WTC11 (cell line): ENCODE measurements at regions not wholly inside any gene's neighbourhood (a gene's known extent, or its start where the extent isn't known, plus 50 kb on each side); places are given as distances from the start of the nearest gene placed in this dataset.

Experiments
- ATAC-seq: fragments of 200-7000 bp; cut with Tn5 transposase; 2 replicates; pipeline ENCODE4 v1.10.0; 2021; ENCODE audit warnings: mild to moderate bottlenecking, moderate library complexity
- CTCF ChIA-PET: fragments of 300-600 bp; sonication (Branson Sonifier 250); formaldehyde crosslinking; loops from one replicate; lab custom pipeline; 2021; ENCODE audit warnings: antibody characterized with exemption; lab: Charles Lee
- POLR2A ChIA-PET: fragments of 350-600 bp; sonication (Branson Sonifier 250); formaldehyde crosslinking; loops from one replicate; lab custom pipeline; 2021; ENCODE audit warnings: antibody characterized with exemption; lab: Charles Lee
- DNase-seq: peaks from one replicate; pipeline ENCODE4 v3.0.0; 2021; ENCODE audit warnings: low spot score
- H3K27ac Mint-ChIP-seq: 2 replicates; pipeline ENCODE4 v1.8.0; 2021; ENCODE audit warnings: mixed read lengths
- H3K27me3 Mint-ChIP-seq: 2 replicates; pipeline ENCODE4 v1.8.0; 2021; ENCODE audit warnings: low read depth, mild to moderate bottlenecking, moderate library complexity, mixed read lengths
- H3K36me3 Mint-ChIP-seq: 2 replicates; pipeline ENCODE4 v1.8.0; 2021; ENCODE audit warnings: mixed read lengths
- H3K4me1 Mint-ChIP-seq: 2 replicates; pipeline ENCODE4 v1.8.0; 2022; ENCODE audit warnings: mixed read lengths
- H3K4me3 Mint-ChIP-seq: 2 replicates; pipeline ENCODE4 v1.8.0; 2021; ENCODE audit warnings: mild to moderate bottlenecking, moderate library complexity, mixed read lengths
- H3K9me3 Mint-ChIP-seq: 2 replicates; pipeline ENCODE4 v1.8.0; 2021; ENCODE audit warnings: mixed read lengths
- CREB1 ChIP-seq: sonication (generic); formaldehyde crosslinking; IDR thresholded peaks from 2 replicates; pipeline ENCODE4 v1.8.0; 2023; ENCODE audit warnings: mild to moderate bottlenecking, missing genetic modification reagents
- E2F4 ChIP-seq: sonication (generic); formaldehyde crosslinking; IDR thresholded peaks from 2 replicates; pipeline ENCODE4 v1.8.1; 2022; ENCODE audit warnings: low read depth, mild to moderate bottlenecking, moderate library complexity, missing genetic modification reagents, borderline replicate concordance
- IRF1 ChIP-seq: sonication (generic); formaldehyde crosslinking; IDR thresholded peaks from 2 replicates; pipeline ENCODE4 v1.8.0; 2023; ENCODE audit warnings: missing genetic modification reagents
- JAZF1 ChIP-seq: fragments of 250-450 bp; sonication (Bioruptor Pico); IDR thresholded peaks from 2 replicates; pipeline ENCODE4 v1.9.0; 2021; ENCODE audit warnings: moderate library complexity, mild to moderate bottlenecking, inconsistent platforms
- MAX ChIP-seq: sonication (generic); formaldehyde crosslinking; IDR thresholded peaks from 2 replicates; pipeline ENCODE4 v1.8.0; 2022; ENCODE audit warnings: mild to moderate bottlenecking, missing genetic modification reagents
- MXD4 ChIP-seq: fragments of 250-450 bp; sonication (Bioruptor Pico); IDR thresholded peaks from 2 replicates; pipeline ENCODE4 v1.8.0; 2021; ENCODE audit warnings: mild to moderate bottlenecking, moderate library complexity, borderline replicate concordance
- MYBL2 ChIP-seq: sonication (generic); formaldehyde crosslinking; IDR thresholded peaks from 2 replicates; pipeline ENCODE4 v1.8.1; 2023; ENCODE audit warnings: mild to moderate bottlenecking, moderate library complexity, missing genetic modification reagents
- RORB ChIP-seq: fragments of 250-450 bp; sonication (Bioruptor Pico); IDR thresholded peaks from 2 replicates; pipeline ENCODE4 v1.9.0; 2021; ENCODE audit warnings: mild to moderate bottlenecking
- SOX15 ChIP-seq: fragments of 250-450 bp; sonication (Bioruptor Pico); IDR thresholded peaks from 2 replicates; pipeline ENCODE4 v1.9.0; 2021; ENCODE audit warnings: mild to moderate bottlenecking
- ZNF121 ChIP-seq: sonication (generic); formaldehyde crosslinking; IDR thresholded peaks from 2 replicates; pipeline ENCODE4 v1.8.0; 2023; ENCODE audit warnings: missing genetic modification reagents
- ZNF232 ChIP-seq: sonication (generic); formaldehyde crosslinking; IDR thresholded peaks from 2 replicates; pipeline ENCODE4 v1.8.0; 2022; ENCODE audit warnings: mild to moderate bottlenecking, missing genetic modification reagents
- ZNF425 ChIP-seq: fragments of 250-450 bp; sonication (Bioruptor Pico); conservative IDR thresholded peaks from 2 replicates; pipeline ENCODE4 v1.9.0; 2021; ENCODE audit warnings: mild to moderate bottlenecking
- TF ChIP-seq, protein P1 (sequence below): sonication (generic); formaldehyde crosslinking; conservative IDR thresholded peaks from 2 replicates; pipeline ENCODE4 v1.8.1; 2022; ENCODE audit warnings: mild to moderate bottlenecking, missing genetic modification reagents

GRCh38 chr11:62018981-62019664, 51.7 kb upstream of the FTH1 start:
- POLR2A ChIA-PET: interaction anchor here (0.6 kb wide), 1 partner anchor 32 kb away, joined by 6 read pairs; no protein-coding TSS in a partner anchor
- no peak for ATAC-seq
- Mint-ChIP-seq H3K27ac (no peak overlapping the region), H3K4me1 (no peaks in the 10 kb centered on the region), H3K4me3 (no peak overlapping the region), H3K27me3 (peaks cover 4% of the 10 kb centered on the region; the same call in 1 of the 2 replicates), H3K9me3 (peaks cover 23% of the 10 kb centered on the region), H3K36me3 (peaks cover 6% of the 10 kb centered on the region)
- no peak for TF ChIP-seq ZNF121
- TF ChIP-seq, protein P1, sequence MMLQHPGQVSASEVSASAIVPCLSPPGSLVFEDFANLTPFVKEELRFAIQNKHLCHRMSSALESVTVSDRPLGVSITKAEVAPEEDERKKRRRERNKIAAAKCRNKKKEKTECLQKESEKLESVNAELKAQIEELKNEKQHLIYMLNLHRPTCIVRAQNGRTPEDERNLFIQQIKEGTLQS: no peak
- DNase-seq: no peak
- CTCF ChIA-PET: interaction anchor here (1.1 kb wide), 1 partner anchor 120 kb away, joined by 4 read pairs; no protein-coding TSS in a partner anchor

DNA sequence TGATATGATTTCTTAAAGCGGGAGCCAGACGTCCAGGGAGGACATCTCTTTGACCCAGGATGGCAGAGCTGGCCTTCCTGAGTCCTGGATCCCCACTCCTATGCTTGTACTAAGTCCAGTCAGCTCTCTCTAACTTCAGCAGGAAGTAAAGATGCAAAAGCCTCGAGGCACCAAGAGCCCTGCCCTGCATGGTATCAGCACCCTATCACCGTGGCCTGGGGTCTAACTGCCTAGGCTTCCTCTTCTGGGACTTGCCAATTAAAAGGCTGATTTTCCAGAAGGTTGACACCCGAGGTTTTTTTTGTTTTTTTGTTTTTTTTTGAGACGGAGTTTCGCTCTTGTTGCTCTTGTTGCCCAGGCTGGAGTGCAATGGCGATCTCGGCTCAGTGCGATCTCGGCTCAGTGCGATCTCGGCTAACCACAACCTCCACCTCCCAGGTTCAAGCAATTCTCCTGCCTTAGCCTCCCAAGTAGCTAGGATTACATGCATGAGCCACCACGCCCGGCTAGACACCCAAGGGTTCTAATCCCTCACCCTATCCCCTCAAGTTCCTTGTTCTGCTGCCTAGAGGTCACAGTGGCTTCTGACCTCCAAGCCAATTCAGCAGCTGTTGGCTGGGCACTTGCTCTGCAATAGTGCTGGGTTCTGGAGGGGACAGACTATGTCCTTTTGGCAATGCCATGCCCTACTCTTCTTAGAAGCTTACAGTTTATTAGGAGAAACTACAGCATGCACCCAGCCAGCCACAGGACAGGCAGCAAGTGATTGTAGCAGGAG, 50.6 kb upstream of the FTH1 start:
- Mint-ChIP-seq H3K4me3 (no peak overlapping the region), H3K27ac (no peak overlapping the region), H3K36me3 (peaks cover 6% of the 10 kb centered on the region), H3K9me3 (peaks cover 23% of the 10 kb centered on the region), H3K27me3 (peaks cover 4% of the 10 kb centered on the region; the same call in 1 of the 2 replicates), H3K4me1 (no peaks in the 10 kb centered on the region)
- ATAC-seq (no peak), DNase-seq (no peak)
- ChIA-PET CTCF (interaction anchor here (1.1 to 1.4 kb wide), 2 partner anchors 64 to 119 kb away, joined by 4 to 6 read pairs; no protein-coding TSS in a partner anchor), POLR2A (no interaction called here)
- TF ChIP-seq MAX (CRISPR knock-in tag) (no peak), SOX15 (CRISPR knock-in tag) (no peak), CREB1 (CRISPR knock-in tag) (no peak), MYBL2 (no peak), MXD4 (CRISPR knock-in tag) (no peak), ZNF232 (CRISPR knock-in tag) (no peak), IRF1 (CRISPR knock-in tag) (no peak), JAZF1 (no peak), ZNF425 (CRISPR knock-in tag) (no peak), E2F4 (CRISPR knock-in tag) (no peak), RORB (CRISPR knock-in tag) (no peak)
